ENCODE measurements at regions not wholly inside any gene's neighbourhood (a gene's known extent, or its start where the extent isn't known, plus 50 kb on each side); places are given as distances from the start of the nearest gene placed in this dataset.

- ChIA-PET POLR2A (no interaction called here), CTCF (interaction anchor here (0.6 kb wide), 1 partner anchor 165 kb away, joined by 4 read pairs; no protein-coding TSS in a partner anchor)
- Histone ChIP-seq H3K27ac (ENCODE audit: low read depth, low read length) (no peak overlapping the region), H3K9me3 (ENCODE audit: control insufficient read depth, insufficient read depth, low read length) (peaks cover 3% of the 10 kb centered on the region; the same call in 1 of the 2 replicates), H3K27me3 (ENCODE audit: control insufficient read depth, insufficient read depth, low read length) (no peaks in the 10 kb centered on the region), H3K4me3 (ENCODE audit: low read depth, low read length) (no peak overlapping the region)
- TF ChIP-seq CTCF (IDR thresholded peaks at IDR 0.05; ENCODE audit: low read depth, low read length): no peak
- DNase-seq (ENCODE audit: low read depth, low spot score): no peak
These were observed 1336.9 kb downstream of the XPNPEP1 start for GRCh38 chr10:108586424-108586823.

GRCh38 chr10:108583877-108584276, 1339.4 kb downstream of the XPNPEP1 start:
- TF ChIP-seq CTCF (IDR thresholded peaks at IDR 0.05; ENCODE audit: low read depth, low read length): no peak
- CTCF ChIA-PET: no interaction called here
- Histone ChIP-seq H3K27ac (ENCODE audit: low read depth, low read length) (no peak overlapping the region), H3K27me3 (ENCODE audit: control insufficient read depth, insufficient read depth, low read length) (no peaks in the 10 kb centered on the region), H3K9me3 (ENCODE audit: control insufficient read depth, insufficient read depth, low read length) (peaks cover 3% of the 10 kb centered on the region; the same call in 1 of the 2 replicates), H3K4me3 (ENCODE audit: low read depth, low read length) (no peak overlapping the region)
- no peak for DNase-seq (ENCODE audit: low read depth, low spot score)
- POLR2A ChIA-PET: no interaction called here

- TF ChIP-seq CTCF (IDR thresholded peaks at IDR 0.05; ENCODE audit: low read depth, low read length): no peak
- Histone ChIP-seq H3K9me3 (ENCODE audit: control insufficient read depth, insufficient read depth, low read length) (peaks cover 3% of the 10 kb centered on the region; the same call in 1 of the 2 replicates), H3K27me3 (ENCODE audit: control insufficient read depth, insufficient read depth, low read length) (no peaks in the 10 kb centered on the region), H3K27ac (ENCODE audit: low read depth, low read length) (no peak overlapping the region), H3K4me3 (ENCODE audit: low read depth, low read length) (no peak overlapping the region)
- CTCF ChIA-PET: no interaction called here
- POLR2A ChIA-PET: no interaction called here
- no peak for DNase-seq (ENCODE audit: low read depth, low spot score)
These were observed 1340.4 kb downstream of the XPNPEP1 start for GRCh38 chr10:108582888-108583287.

- no peak for DNase-seq (ENCODE audit: low read depth, low spot score)
- Histone ChIP-seq H3K27me3 (ENCODE audit: control insufficient read depth, insufficient read depth, low read length) (no peaks in the 10 kb centered on the region), H3K9me3 (ENCODE audit: control insufficient read depth, insufficient read depth, low read length) (peaks cover 3% of the 10 kb centered on the region; the same call in 1 of the 2 replicates), H3K27ac (ENCODE audit: low read depth, low read length) (no peak overlapping the region), H3K4me3 (ENCODE audit: low read depth, low read length) (no peak overlapping the region)
- CTCF ChIA-PET: no interaction called here
- POLR2A ChIA-PET: no interaction called here
- no peak for TF ChIP-seq CTCF (IDR thresholded peaks at IDR 0.05; ENCODE audit: low read depth, low read length)
These were observed 1340.9 kb downstream of the XPNPEP1 start for GRCh38 chr10:108582387-108582786.

GRCh38 chr10:108578258-108578657, 1345.1 kb downstream of the XPNPEP1 start:
- Histone ChIP-seq H3K9me3 (ENCODE audit: control insufficient read depth, insufficient read depth, low read length) (no peaks in the 10 kb centered on the region), H3K27me3 (ENCODE audit: control insufficient read depth, insufficient read depth, low read length) (no peaks in the 10 kb centered on the region), H3K4me3 (ENCODE audit: low read depth, low read length) (no peak overlapping the region), H3K27ac (ENCODE audit: low read depth, low read length) (no peak overlapping the region)
- DNase-seq (ENCODE audit: low read depth, low spot score): no peak
- CTCF ChIA-PET: no interaction called here
- no peak for TF ChIP-seq CTCF (IDR thresholded peaks at IDR 0.05; ENCODE audit: low read depth, low read length)
- POLR2A ChIA-PET: no interaction called here
